Esophagus squamous epithelium (tissue), 5 donors: ENCODE measurements at regions not wholly inside any gene's neighbourhood (a gene's known extent, or its start where the extent isn't known, plus 50 kb on each side); places are given as distances from the start of the nearest gene placed in this dataset.
A peak's percentile ranks its signal among the peaks of the same experiment; 100 is the strongest.

Source experiments
- DNase-seq: peaks from one replicate; lab custom pipeline; 2025; lab: John Stamatoyannopoulos, UW
- H3K27ac ChIP-seq, 4 donors: fragments of 200-600 bp; sonication (generic); one replicate each; pipeline ENCODE4 v1.5.1; 2016 to 2019; ENCODE audit warnings: mild to moderate bottlenecking in 1 of 4
- H3K27me3 ChIP-seq, 4 donors: fragments of 200-600 bp; sonication (generic); 1 replicate in 3 of 4; 2 replicates in 1 of 4; pipeline versions ENCODE4 v1.5.1 to v1.6.0; 2017 to 2021; ENCODE audit warnings: antibody characterized with exemption in 1 of 4
- H3K36me3 ChIP-seq, 3 donors: fragments of 200-600 bp; sonication (generic); one replicate each; pipeline ENCODE4 v1.5.1; 2016 to 2019
- H3K4me1 ChIP-seq, 3 donors: fragments of 200-600 bp; sonication (generic); one replicate each; pipeline ENCODE4 v1.5.1; 2017 to 2019
- H3K4me3 ChIP-seq, 4 donors: fragments of 200-600 bp; sonication (generic); 1 replicate in 3 of 4; 2 replicates in 1 of 4; pipeline ENCODE4 v1.5.1; 2016 to 2019; ENCODE audit warnings: mild to moderate bottlenecking in 2 of 4, moderate library complexity in 1 of 4
- H3K9me3 ChIP-seq, 3 donors: fragments of 200-600 bp; sonication (generic); one replicate each; pipeline ENCODE4 v1.5.1; 2016 to 2019
- POLR2A ChIP-seq, 4 donors: fragments of 450-650 bp; IDR thresholded peaks; one replicate each; pipeline ENCODE4 v1.6.1; 2017; ENCODE audit warnings: antibody characterized with exemption in 4 of 4, mild to moderate bottlenecking in 4 of 4, moderate library complexity in 3 of 4
- WGBS, 2 donors: methylation state at CpG; one replicate each; pipeline ENCODE4 v1.1.5; 2018; 5-methylcytosine and 5-hydroxymethylcytosine counted together
- intact Hi-C: fragments of 100-400 bp; cut with DNase I; formaldehyde crosslinking; loops from one replicate; pipeline ENCODE4 v1.15.0; 2022
- TF ChIP-seq, protein P1 (sequence below), 6 experiments: fragments of 450-650 bp in 4 of 6; fragments of 200-600 bp in 2 of 6; sonication (generic) in 2 of 6; IDR thresholded peaks; one replicate each; pipeline ENCODE4 v1.5.1; 2016 to 2019; ENCODE audit warnings: antibody characterized with exemption in 6 of 6, mild to moderate bottlenecking in 4 of 6, moderate library complexity in 4 of 6
- donor health status: DM: yes; HTN: yes; CAD: no.

DNA sequence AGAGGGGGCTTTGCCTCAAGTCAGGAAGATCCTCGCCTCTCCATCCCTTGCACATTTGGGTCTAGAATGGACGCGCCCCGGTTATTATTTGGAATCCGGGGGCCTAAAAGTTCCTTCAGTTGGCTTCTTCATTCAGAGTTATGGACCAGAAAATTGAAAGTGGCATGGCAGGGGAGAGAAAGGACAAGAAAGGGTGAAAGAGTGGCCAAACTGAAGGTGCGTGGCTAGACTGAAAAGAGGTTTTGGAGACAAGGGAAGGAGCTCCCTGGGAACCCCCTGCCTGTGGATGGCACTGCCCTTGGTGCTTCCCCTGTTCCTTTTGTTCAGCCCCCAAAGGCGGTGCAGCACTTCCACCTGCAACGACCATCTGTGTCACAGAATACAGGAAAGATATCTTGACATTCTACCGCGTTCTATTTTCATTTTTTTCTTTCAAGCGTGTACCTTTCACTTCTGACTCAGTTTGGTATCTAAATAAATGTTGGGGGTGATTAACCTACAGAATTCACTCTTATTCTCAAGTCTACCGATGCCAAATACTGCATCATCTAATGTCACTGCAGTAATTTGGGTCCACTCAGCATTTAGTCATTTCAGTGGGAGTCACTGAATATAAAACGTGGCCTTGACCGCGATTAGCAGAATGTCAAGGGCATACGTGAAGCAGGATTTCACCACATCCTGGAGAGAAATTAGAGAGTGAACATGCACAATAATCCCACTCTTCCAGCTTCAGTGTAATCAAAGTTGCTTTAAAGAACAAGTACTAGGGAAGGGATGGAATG is 88.1 kb upstream of the ARHGAP32 start:
- Histone ChIP-seq H3K4me3 (peak overlapping the region; percentile 41 to 83 (median 74)), H3K4me1 (peaks cover 23 to 87% (median 26%) of the 10 kb centered on the region in 3 donors), H3K36me3 (no peaks in the 10 kb centered on the region), H3K27me3 (no peaks in the 10 kb centered on the region), H3K9me3 (no peaks in the 10 kb centered on the region), H3K27ac (peak overlapping the region; percentile 80 to 90 (median 85))
- intact Hi-C loops = no loop called here
- DNase-seq = no peak
- TF ChIP-seq, protein P1, sequence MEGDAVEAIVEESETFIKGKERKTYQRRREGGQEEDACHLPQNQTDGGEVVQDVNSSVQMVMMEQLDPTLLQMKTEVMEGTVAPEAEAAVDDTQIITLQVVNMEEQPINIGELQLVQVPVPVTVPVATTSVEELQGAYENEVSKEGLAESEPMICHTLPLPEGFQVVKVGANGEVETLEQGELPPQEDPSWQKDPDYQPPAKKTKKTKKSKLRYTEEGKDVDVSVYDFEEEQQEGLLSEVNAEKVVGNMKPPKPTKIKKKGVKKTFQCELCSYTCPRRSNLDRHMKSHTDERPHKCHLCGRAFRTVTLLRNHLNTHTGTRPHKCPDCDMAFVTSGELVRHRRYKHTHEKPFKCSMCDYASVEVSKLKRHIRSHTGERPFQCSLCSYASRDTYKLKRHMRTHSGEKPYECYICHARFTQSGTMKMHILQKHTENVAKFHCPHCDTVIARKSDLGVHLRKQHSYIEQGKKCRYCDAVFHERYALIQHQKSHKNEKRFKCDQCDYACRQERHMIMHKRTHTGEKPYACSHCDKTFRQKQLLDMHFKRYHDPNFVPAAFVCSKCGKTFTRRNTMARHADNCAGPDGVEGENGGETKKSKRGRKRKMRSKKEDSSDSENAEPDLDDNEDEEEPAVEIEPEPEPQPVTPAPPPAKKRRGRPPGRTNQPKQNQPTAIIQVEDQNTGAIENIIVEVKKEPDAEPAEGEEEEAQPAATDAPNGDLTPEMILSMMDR (IDR thresholded peaks at IDR 0.05) = no peak
- no peak for TF ChIP-seq POLR2A (IDR thresholded peaks at IDR 0.05)
- 18 to 22% methylated on average over 16 of the region's 16 CpGs for WGBS, 2 donors

- no peak for DNase-seq
- intact Hi-C loops = loop anchor here (10.0 kb wide), 1 partner anchor 155 kb away; no protein-coding TSS in a partner anchor
- peak overlapping the region; percentile 80 to 90 (median 85) for H3K27ac ChIP-seq
- no peaks in the 10 kb centered on the region for H3K27me3 ChIP-seq
- peak in 2 of 4 donors; percentile 19 to 49 for TF ChIP-seq POLR2A (IDR thresholded peaks at IDR 0.05)
- TF ChIP-seq, protein P1 (IDR thresholded peaks at IDR 0.05) = peak in 2 of 6 experiments; percentile 3 to 12
- peaks cover 22 to 87% (median 22%) of the 10 kb centered on the region in 3 donors for H3K4me1 ChIP-seq
- WGBS, 2 donors = 0 to 1% methylated on average over 10 to 21 of the region's 103 CpGs
- H3K9me3 ChIP-seq = no peaks in the 10 kb centered on the region
- peak overlapping the region; percentile 41 to 83 (median 74) for H3K4me3 ChIP-seq
- no peaks in the 10 kb centered on the region for H3K36me3 ChIP-seq
Measured at GRCh38 chr11:129279326-129280026, 87.4 kb upstream of the ARHGAP32 start.

DNA sequence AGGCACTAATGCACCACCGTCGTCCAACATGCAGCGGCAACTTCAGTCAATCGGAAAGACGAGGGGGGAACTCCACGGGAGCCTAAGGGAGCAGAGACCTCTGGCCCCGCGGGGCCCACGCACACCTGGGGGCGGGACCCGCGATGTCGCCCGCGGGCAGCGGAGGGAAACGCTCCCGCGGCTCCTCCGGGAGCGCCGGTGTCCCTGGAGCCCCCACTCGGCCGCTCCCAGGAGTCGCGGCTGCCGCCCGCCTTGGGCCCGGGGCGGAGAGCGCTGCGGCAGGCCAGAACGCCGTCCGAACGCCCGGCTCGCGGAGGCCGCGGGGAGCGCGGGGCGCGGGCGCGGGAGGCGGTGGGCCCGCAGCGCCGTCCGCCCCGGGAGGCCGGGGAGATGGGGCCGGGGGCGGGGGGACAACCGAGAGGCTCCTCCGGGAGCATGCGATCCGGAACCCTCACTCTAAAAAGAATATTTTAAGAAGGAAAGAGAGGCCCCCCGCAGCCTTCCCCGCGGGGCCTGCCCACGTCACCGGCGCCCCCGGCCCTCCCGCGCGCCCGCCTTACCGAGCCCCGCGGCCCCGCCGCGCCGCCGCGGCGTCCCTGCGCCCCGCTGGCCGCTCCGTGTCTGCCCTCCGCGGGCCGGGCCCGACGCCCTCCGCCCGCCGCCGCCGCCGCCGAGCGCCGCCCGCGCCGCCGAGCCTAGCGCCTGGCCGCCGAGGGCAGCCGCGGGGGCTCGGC is 86.6 kb upstream of the ARHGAP32 start:
- peak overlapping the region; percentile 75 to 90 (median 85) for H3K27ac ChIP-seq
- peaks cover 19 to 86% (median 22%) of the 10 kb centered on the region in 3 donors for H3K4me1 ChIP-seq
- intact Hi-C loops = loop anchor here (10.0 kb wide), 1 partner anchor 154 kb away; no protein-coding TSS in a partner anchor
- H3K9me3 ChIP-seq = no peaks in the 10 kb centered on the region
- TF ChIP-seq, protein P1 (IDR thresholded peaks at IDR 0.05) = no peak
- no peak for TF ChIP-seq POLR2A (IDR thresholded peaks at IDR 0.05)
- H3K27me3 ChIP-seq = no peaks in the 10 kb centered on the region
- WGBS, 2 donors = 0 to 5% methylated on average over 11 to 13 of the region's 109 CpGs
- no peak for DNase-seq
- H3K4me3 ChIP-seq = peak overlapping the region; percentile 55 to 83 (median 74)
- H3K36me3 ChIP-seq = no peaks in the 10 kb centered on the region

DNA sequence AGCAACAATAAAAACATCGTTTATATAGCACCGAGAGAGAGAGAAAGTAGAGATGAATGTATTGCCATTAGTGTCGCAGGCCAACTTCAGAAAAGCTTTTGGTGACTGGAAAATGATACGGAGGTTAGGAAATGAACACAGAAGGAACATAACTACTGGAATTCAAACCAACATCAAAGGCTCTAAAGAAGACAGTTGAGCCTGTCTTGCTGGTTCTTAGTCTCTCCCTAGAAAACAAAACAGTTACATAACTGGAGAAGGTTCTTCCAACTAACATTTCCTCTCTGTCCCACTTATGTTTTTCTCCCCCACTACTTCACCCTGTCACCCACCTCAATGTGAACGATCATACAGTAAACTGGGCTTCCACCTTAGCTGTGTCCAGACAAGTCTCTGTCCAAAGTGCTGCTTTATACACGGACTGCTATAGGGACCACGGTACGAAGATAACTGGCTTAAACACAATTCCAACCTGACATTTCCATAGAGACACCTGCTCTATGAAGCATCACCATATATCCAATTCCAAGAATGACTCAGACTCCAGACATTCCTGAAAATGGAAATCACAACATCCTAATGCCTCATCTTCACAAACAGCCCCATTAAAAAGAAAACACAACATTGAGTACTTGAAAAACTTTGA is 85.2 kb upstream of the ARHGAP32 start:
- intact Hi-C loops = loop anchor here (10.0 kb wide), 1 partner anchor 153 kb away; no protein-coding TSS in a partner anchor
- peak overlapping the region in 1 of 4 donors; percentile 73 for H3K4me3 ChIP-seq
- peak overlapping the region in 1 of 4 donors; percentile 21 for H3K27ac ChIP-seq
- no peaks in the 10 kb centered on the region for H3K36me3 ChIP-seq
- no peak for DNase-seq
- H3K9me3 ChIP-seq = no peaks in the 10 kb centered on the region
- no peak for TF ChIP-seq POLR2A (IDR thresholded peaks at IDR 0.05)
- TF ChIP-seq, protein P1 (IDR thresholded peaks at IDR 0.05) = no peak
- WGBS, 2 donors = 58 to 69% methylated on average over 8 of the region's 8 CpGs
- peaks cover 16 to 71% (median 17%) of the 10 kb centered on the region in 3 donors for H3K4me1 ChIP-seq
- no peaks in the 10 kb centered on the region for H3K27me3 ChIP-seq
